Activated CD8-positive, alpha-beta memory T cell treated with anti-CD3 and anti-CD28 coated beads for 48 hours (primary cell): ENCODE measurements at regions not wholly inside any gene's neighbourhood (a gene's known extent, or its start where the extent isn't known, plus 50 kb on each side); places are given as distances from the start of the nearest gene placed in this dataset.

ENCODE experiments used
- DNase-seq, 3 experiments: peaks; one replicate each; pipeline ENCODE4 v3.0.0-alpha.2; 2020; ENCODE audit warnings: low read depth in 2 of 3, low spot score in 2 of 3

GRCh38 chr6:87908978-87909811 lies 138.4 kb upstream of the SPACA1 start:
- DNase-seq, result no peak

GRCh38 chr6:87907521-87907920 lies 140.1 kb upstream of the SPACA1 start:
- no peak for DNase-seq

GRCh38 chr6:87905101-87905641 lies 142.5 kb upstream of the SPACA1 start:
- DNase-seq, result no peak

- DNase-seq, result no peak
These were observed 143.6 kb upstream of the SPACA1 start for GRCh38 chr6:87904011-87904410.

- no peak for DNase-seq
These were observed 144.3 kb upstream of the SPACA1 start for GRCh38 chr6:87903323-87903722.

GRCh38 chr6:87902383-87902782 lies 145.3 kb upstream of the SPACA1 start:
- DNase-seq, result no peak

- DNase-seq, result no peak
These were observed 146.0 kb upstream of the SPACA1 start for GRCh38 chr6:87901613-87902012.

- no peak for DNase-seq
These were observed 147.4 kb upstream of the SPACA1 start for GRCh38 chr6:87900160-87900698.

GRCh38 chr6:87899499-87900147 lies 148.0 kb upstream of the SPACA1 start:
- no peak for DNase-seq

GRCh38 chr6:87897663-87898062 lies 150.0 kb upstream of the SPACA1 start:
- DNase-seq, result no peak

- DNase-seq, result no peak
These were observed 150.6 kb upstream of the SPACA1 start for GRCh38 chr6:87897013-87897412.

- no peak for DNase-seq
These were observed 160.4 kb upstream of the SPACA1 start for GRCh38 chr6:87887266-87887665.

GRCh38 chr6:87884203-87884602 lies 163.4 kb upstream of the SPACA1 start:
- no peak for DNase-seq

GRCh38 chr6:87881342-87881895 lies 166.2 kb upstream of the SPACA1 start:
- no peak for DNase-seq

- no peak for DNase-seq
These were observed 168.3 kb upstream of the SPACA1 start for GRCh38 chr6:87879132-87879861.

GRCh38 chr6:87875781-87876180 lies 171.9 kb upstream of the SPACA1 start:
- DNase-seq, result no peak

GRCh38 chr6:87873556-87873955 lies 171.5 kb upstream of the AKIRIN2 start:
- no peak for DNase-seq

GRCh38 chr6:87870556-87870955 lies 168.5 kb upstream of the AKIRIN2 start:
- DNase-seq, result no peak

GRCh38 chr6:87869064-87869905 lies 167.3 kb upstream of the AKIRIN2 start:
- DNase-seq, result no peak

GRCh38 chr6:87860902-87861301 lies 158.9 kb upstream of the AKIRIN2 start:
- DNase-seq, result no peak
